HG03135 (cell line): ENCODE measurements at regions not wholly inside any gene's neighbourhood (a gene's known extent, or its start where the extent isn't known, plus 50 kb on each side); places are given as distances from the start of the nearest gene placed in this dataset.

ENCODE experiments used
- ATAC-seq: cut with Tn5 transposase; IDR thresholded peaks from one replicate; pipeline ENCODE4 v1.9.1; 2021; ENCODE audit warnings: mild to moderate bottlenecking, moderate library complexity; ENCODE audit not compliant: unreplicated experiment

GRCh38 chr3:178146406-178146831 lies 389.8 kb upstream of the KCNMB2 start:
- ATAC-seq, result no peak

GRCh38 chr3:178147001-178147400 lies 389.2 kb upstream of the KCNMB2 start:
- ATAC-seq, result no peak

GRCh38 chr3:178152031-178152806 lies 384.0 kb upstream of the KCNMB2 start:
- no peak for ATAC-seq

- ATAC-seq, result no peak
These were observed 383.2 kb upstream of the KCNMB2 start for GRCh38 chr3:178152988-178153387.

- no peak for ATAC-seq
These were observed 380.7 kb upstream of the KCNMB2 start for GRCh38 chr3:178155521-178155920.

- ATAC-seq, result no peak
These were observed 379.9 kb upstream of the KCNMB2 start for GRCh38 chr3:178156301-178156700.

- no peak for ATAC-seq
These were observed 376.5 kb upstream of the KCNMB2 start for GRCh38 chr3:178159691-178160220.

- no peak for ATAC-seq
These were observed 366.8 kb upstream of the KCNMB2 start for GRCh38 chr3:178169421-178169820.

GRCh38 chr3:178170698-178171535 lies 365.3 kb upstream of the KCNMB2 start:
- ATAC-seq, result no peak

- no peak for ATAC-seq
These were observed 364.1 kb upstream of the KCNMB2 start for GRCh38 chr3:178172121-178172520.

- ATAC-seq, result no peak
These were observed 361.9 kb upstream of the KCNMB2 start for GRCh38 chr3:178174201-178174915.

GRCh38 chr3:178181088-178181487 lies 355.1 kb upstream of the KCNMB2 start:
- no peak for ATAC-seq

GRCh38 chr3:178181784-178182183 lies 354.5 kb upstream of the KCNMB2 start:
- ATAC-seq, result no peak

- no peak for ATAC-seq
These were observed 353.9 kb upstream of the KCNMB2 start for GRCh38 chr3:178182337-178182779.

- no peak for ATAC-seq
These were observed 351.4 kb upstream of the KCNMB2 start for GRCh38 chr3:178184833-178185232.

GRCh38 chr3:178186666-178187065 lies 349.6 kb upstream of the KCNMB2 start:
- ATAC-seq, result no peak

- ATAC-seq, result no peak
These were observed 346.4 kb upstream of the KCNMB2 start for GRCh38 chr3:178189854-178190253.

- ATAC-seq, result no peak
These were observed 342.4 kb upstream of the KCNMB2 start for GRCh38 chr3:178193846-178194245.

- ATAC-seq, result no peak
These were observed 341.7 kb upstream of the KCNMB2 start for GRCh38 chr3:178194539-178194938.

- no peak for ATAC-seq
These were observed 340.4 kb upstream of the KCNMB2 start for GRCh38 chr3:178195824-178196223.

GRCh38 chr3:178198329-178198728 lies 337.9 kb upstream of the KCNMB2 start:
- ATAC-seq, result no peak
